HG03571 (cell line): ENCODE measurements at regions not wholly inside any gene's neighbourhood (a gene's known extent, or its start where the extent isn't known, plus 50 kb on each side); places are given as distances from the start of the nearest gene placed in this dataset.

Experiments used
- ATAC-seq: cut with Tn5 transposase; IDR thresholded peaks from one replicate; pipeline ENCODE4 v1.9.1; 2021; ENCODE audit not compliant: unreplicated experiment

DNA sequence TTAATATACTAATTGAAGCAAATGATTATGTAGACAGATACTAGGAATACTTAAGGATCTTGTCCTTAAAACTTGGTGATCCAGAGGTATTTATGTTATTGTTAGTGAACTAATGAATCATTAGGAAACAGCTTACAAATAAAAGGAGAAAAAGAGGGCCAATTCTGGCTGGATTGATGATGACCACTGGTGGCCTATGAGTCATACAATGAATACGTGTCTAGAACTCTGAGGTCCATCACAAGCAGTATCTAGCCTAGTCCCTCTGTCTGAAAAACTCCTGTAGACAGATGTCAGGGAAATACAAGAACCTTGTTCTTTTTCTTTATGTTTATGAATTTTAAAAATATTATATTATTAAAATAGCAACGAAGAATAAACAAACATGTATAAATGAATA, 51.7 kb upstream of the RTL1 start:
- no peak for ATAC-seq

DNA sequence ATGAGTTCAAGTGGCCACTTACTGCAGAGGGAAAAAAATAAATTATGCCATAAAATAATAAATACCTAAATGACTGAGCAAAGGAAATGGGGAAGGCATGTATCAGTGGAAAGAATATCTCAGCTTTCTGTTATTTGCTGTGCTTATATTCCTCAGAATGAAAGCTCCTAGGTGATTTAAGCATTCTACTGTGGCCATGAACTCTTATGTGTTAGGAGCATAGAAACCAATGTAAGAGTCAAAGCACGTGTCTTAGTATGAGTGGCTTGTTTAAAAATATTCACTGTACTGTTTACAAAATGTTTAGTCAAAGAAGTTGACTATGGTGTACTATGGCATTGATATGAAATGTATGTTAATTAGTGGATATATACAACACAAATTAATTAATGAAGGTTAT, 59.0 kb upstream of the RTL1 start:
- no peak for ATAC-seq

DNA sequence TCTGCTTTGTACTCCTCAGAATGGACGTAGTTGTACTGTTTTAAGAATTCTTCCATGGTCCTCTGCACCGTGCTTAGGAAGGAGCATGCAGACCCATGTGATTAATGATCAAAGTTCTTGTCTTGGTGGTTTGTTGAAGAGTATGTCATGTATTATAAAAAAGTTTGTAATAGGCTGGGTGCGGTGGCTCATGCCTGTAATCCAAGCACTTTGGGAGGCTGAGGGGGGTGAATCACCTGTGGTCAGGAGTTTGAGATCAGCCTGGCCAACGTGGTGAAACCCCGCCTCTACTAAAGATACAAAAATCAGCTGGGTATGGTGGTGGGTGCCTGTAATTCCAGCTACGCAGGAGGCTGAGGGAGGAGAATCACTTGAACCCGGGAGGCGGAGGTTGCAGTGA, 61.8 kb upstream of the RTL1 start:
- ATAC-seq, result no peak

GRCh38 chr14:100967178-100967577, 63.7 kb upstream of the RTL1 start:
- no peak for ATAC-seq

GRCh38 chr14:100967930-100968329, 64.4 kb upstream of the RTL1 start:
- ATAC-seq, result no peak

GRCh38 chr14:100972118-100972897, 68.8 kb upstream of the RTL1 start:
- no peak for ATAC-seq

DNA sequence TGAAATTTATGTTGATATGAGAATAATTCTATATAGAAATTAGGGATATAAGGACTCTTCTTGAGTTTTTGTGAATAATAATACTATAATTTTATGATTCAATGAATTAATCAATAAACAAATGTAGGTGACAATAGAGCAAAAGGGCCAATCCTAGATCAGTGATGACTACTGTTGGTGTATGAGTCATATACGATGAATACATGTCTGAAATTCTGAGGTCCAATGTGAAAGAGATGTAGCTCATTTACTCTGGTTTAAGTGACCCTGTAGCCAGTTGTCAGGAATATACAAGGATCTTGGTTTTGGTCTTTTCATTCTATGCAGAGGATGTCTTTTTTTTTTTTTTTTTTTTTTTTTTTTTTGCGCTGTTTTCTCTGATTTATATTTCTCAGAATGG, 72.1 kb upstream of the RTL1 start:
- no peak for ATAC-seq

- no peak for ATAC-seq
Measured at GRCh38 chr14:100979079-100979478, 75.6 kb upstream of the RTL1 start.

- ATAC-seq, result no peak
Measured at GRCh38 chr14:100979780-100980179, 76.3 kb upstream of the RTL1 start.

GRCh38 chr14:100980823-100981222, 77.3 kb upstream of the RTL1 start:
- ATAC-seq, result no peak

DNA sequence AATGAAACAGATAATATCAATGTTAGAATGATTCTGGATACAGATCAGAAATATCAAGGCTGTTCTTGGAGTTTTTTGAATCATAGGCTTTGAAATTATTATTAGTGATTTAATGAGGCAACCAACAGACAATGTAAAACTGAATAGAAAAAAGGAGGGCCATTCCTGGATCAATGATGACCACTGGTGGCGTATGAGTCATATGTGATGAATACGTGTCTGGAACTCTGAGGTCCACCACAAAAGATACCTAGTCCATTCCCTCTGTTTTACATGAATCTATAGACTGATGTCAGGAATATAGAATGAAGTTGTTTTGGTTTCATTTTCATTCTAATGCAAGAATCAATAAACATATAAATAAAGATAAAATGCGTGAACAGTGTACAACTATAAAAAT, 78.3 kb upstream of the RTL1 start:
- no peak for ATAC-seq

DNA sequence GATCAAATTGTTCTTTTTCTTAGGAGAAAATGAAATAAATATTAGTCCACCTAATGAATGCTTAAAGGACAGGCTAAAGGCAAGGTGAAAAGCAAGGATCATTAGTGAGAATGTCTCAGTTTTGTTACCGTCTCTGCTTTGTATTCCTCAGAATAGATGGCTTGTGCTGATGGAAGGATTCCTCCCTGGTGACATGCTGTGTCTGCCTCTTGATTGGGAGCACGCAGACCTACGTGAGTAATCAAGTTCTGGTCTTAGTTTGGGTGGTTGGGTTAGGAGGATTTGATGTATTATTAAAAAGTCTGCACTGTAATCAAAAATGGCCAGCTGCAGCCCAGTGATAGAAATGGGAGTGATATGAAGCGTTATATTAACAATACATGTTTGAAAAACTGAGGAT, 78.8 kb upstream of the RTL1 start:
- ATAC-seq, result no peak

GRCh38 chr14:100982762-100983161, 79.2 kb upstream of the RTL1 start:
- no peak for ATAC-seq

DNA sequence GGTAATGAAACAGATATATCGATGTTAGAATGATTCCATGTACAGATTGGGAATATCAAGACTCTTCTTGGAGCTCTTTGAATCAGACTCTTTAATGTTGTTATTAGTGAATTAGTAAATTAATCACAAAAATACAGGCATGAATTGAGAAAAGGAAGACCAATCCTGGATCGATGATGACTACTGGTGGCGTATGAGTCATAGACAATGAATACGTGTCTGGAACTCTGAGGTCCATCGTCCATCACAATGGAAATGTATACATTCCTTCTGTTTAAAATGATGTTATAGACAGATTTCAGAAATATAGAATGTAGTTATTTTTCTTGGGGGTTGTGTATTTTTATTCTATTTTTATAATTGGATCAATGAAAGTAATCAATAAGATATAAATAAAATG, 80.2 kb upstream of the RTL1 start:
- ATAC-seq, result no peak

GRCh38 chr14:100988011-100988410, 84.5 kb upstream of the RTL1 start:
- ATAC-seq, result no peak

- no peak for ATAC-seq
Measured at GRCh38 chr14:100988411-100988900, 84.9 kb upstream of the RTL1 start.

GRCh38 chr14:100988956-100989355, 85.4 kb upstream of the RTL1 start:
- no peak for ATAC-seq

- no peak for ATAC-seq
Measured at GRCh38 chr14:100989924-100990323, 86.4 kb upstream of the RTL1 start.

GRCh38 chr14:100994082-100994481, 90.6 kb upstream of the RTL1 start:
- ATAC-seq, result no peak

- ATAC-seq, result no peak
Measured at GRCh38 chr14:100994756-100995330, 91.3 kb upstream of the RTL1 start.

DNA sequence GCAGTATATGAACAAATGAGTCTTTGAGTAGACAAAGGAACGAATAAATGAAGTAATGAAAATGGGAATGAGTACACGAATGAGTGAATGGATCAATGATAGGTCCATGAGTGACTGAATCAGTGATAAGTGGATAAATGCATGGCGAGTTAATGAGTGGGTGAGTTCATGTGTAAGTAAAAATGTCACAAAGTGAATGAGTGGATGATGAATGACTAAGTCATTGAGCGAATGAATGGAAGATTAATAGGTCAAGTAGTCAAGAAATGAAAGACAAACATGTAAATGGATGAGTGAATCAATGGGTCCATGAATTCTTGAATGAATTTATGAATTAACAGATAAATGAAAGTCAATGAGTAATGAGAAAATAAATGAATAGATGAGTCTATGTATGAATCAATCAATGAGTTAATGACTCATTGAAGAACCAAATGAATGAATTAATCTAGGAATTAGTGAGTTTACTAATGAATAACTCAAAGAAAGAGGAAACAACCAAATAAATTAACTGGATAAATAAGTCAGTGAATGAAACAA, 97.3 kb upstream of the RTL1 start:
- ATAC-seq, result no peak

GRCh38 chr14:101001311-101002069, 98.0 kb upstream of the RTL1 start:
- no peak for ATAC-seq
